GM12891 (cell line): ENCODE measurements at regions not wholly inside any gene's neighbourhood (a gene's known extent, or its start where the extent isn't known, plus 50 kb on each side); places are given as distances from the start of the nearest gene placed in this dataset.

Experiments
- PAX5 ChIP-seq: IDR thresholded peaks from 2 replicates; pipeline ENCODE4 v1.6.1; 2011; ENCODE audit warnings: low read length, moderate library complexity, mild to moderate bottlenecking; ENCODE audit not compliant: insufficient read depth, severe bottlenecking
- POLR2A ChIP-seq: IDR thresholded peaks from 2 replicates; pipeline ENCODE4 v1.6.1; 2011; ENCODE audit warnings: low read depth, low read length, control low read depth
- POLR2AphosphoS5 ChIP-seq: IDR thresholded peaks from 2 replicates; pipeline ENCODE4 v1.6.1; 2011; ENCODE audit warnings: low read depth, low read length, control low read depth
- POU2F2 ChIP-seq: IDR thresholded peaks from 2 replicates; pipeline ENCODE4 v1.6.1; 2011; ENCODE audit warnings: low read depth, mild to moderate bottlenecking, control low read depth, low read length, moderate library complexity
- TAF1 ChIP-seq: IDR thresholded peaks from 2 replicates; pipeline ENCODE4 v1.6.1; 2011; ENCODE audit warnings: low read depth, low read length, control low read depth

DNA sequence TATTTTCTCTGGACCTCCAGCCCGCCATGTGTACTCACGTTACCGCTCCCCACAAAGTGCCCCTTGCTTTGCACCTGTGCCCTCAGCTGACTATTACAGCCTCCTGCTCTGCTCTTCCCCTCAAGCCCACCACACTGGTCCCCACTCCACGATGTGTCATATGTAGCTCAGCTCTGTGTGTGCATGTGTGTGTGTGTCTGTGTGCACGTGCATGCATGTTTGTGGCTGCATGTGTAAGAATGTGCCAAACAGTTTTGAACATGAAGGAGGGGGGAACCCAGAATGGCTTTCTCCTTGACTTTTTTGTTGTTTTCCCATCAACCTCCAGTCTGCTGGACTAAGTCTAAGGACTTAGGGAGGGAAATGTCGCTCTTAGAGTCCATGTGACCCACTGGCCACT lies 54.8 kb upstream of the BTRC start:
- no peak for TF ChIP-seq POLR2AphosphoS5
- TF ChIP-seq POLR2A, result no peak
- TF ChIP-seq TAF1, result no peak
- TF ChIP-seq POU2F2, result no peak
- no peak for TF ChIP-seq PAX5
